ENCODE measurements at regions not wholly inside any gene's neighbourhood (a gene's known extent, or its start where the extent isn't known, plus 50 kb on each side); places are given as distances from the start of the nearest gene placed in this dataset.

DNA sequence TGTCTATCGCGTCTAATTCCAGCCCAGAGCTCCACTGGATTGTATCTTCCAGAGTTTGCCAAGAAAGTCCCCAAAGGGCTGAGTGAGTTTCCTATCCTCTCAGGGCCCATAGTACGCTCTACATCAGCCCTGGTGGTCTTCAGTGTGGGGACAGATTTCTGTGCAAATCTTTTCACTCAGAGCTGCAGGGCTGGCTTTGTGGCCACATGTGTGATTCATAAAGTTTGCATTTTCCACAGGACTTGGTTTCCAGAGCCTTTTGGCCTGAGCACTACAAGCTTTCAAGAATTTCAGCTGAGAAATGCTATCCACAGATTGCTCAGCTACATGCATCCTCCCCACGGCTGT is 76.7 kb upstream of the CXCL14 start:
- no peaks in the 10 kb centered on the region for H4K20me1 ChIP-seq (ENCODE audit: insufficient read depth, low read length)
- no peaks in the 10 kb centered on the region for H3K4me1 ChIP-seq (ENCODE audit: insufficient read depth, low read length)
- no peak for TF ChIP-seq CTCF (IDR thresholded peaks at IDR 0.05; ENCODE audit: extremely low read depth, low read depth, low read length)
- no peak overlapping the region for H3K27ac ChIP-seq (ENCODE audit: low read depth, low read length)
- H3K9me3 ChIP-seq (ENCODE audit: low read depth, low read length): no peaks in the 10 kb centered on the region
- no peak for DNase-seq (ENCODE audit: insufficient read length, low spot score, missing footprints)
- H3K79me2 ChIP-seq (ENCODE audit: insufficient read depth, low read length): no peaks in the 10 kb centered on the region
- H2AFZ ChIP-seq (ENCODE audit: low read length): no peak overlapping the region
- no peaks in the 10 kb centered on the region for H3K36me3 ChIP-seq (ENCODE audit: insufficient read depth, low read length)
- H3K27me3 ChIP-seq (ENCODE audit: insufficient read depth, low read length): peaks cover 3% of the 10 kb centered on the region
- H3K4me2 ChIP-seq (ENCODE audit: insufficient read depth, low read length): no peak overlapping the region
- no peak overlapping the region for H3K4me3 ChIP-seq (ENCODE audit: insufficient read depth, low read length)

DNA sequence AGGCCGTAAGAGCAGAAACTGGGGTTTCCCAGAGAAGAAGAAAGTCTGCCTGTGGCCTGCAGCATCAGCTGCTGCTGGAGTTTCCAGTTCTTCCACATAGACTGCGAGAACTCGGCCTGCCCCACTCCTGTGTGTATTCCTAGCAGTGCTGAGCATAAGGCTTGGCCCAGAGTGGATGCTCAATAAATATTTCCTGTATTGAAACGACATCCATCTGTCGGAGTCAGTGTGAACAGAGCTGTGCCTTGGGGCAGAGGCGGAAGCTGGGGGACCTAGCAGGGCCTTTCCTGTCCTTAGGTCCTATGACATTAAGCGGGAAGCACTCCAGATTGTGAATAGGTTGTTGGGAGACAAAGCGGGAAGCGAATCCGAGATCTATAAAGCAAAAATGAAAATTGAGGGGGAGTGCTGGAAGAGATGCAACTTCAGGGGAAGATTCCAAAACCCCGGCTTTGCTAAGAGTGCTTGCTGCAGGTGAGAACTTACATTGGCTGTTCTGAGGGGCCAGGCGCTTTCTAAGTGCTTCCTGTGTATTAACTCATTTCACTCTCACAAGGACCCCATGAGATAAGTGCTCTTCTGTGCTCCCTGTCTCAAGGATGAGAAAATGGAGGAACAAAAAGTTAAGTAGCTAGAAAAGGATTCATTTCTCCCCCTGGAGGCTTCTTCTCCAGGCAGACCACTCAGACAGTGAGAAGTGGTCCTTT is 76.1 kb upstream of the CXCL14 start:
- H3K79me2 ChIP-seq (ENCODE audit: insufficient read depth, low read length): no peaks in the 10 kb centered on the region
- H3K4me3 ChIP-seq (ENCODE audit: insufficient read depth, low read length): no peak overlapping the region
- H3K27me3 ChIP-seq (ENCODE audit: insufficient read depth, low read length): peaks cover 3% of the 10 kb centered on the region
- DNase-seq (ENCODE audit: insufficient read length, low spot score, missing footprints): no peak
- no peaks in the 10 kb centered on the region for H4K20me1 ChIP-seq (ENCODE audit: insufficient read depth, low read length)
- no peaks in the 10 kb centered on the region for H3K9me3 ChIP-seq (ENCODE audit: low read depth, low read length)
- H3K36me3 ChIP-seq (ENCODE audit: insufficient read depth, low read length): no peaks in the 10 kb centered on the region
- no peak overlapping the region for H3K4me2 ChIP-seq (ENCODE audit: insufficient read depth, low read length)
- H3K27ac ChIP-seq (ENCODE audit: low read depth, low read length): no peak overlapping the region
- TF ChIP-seq CTCF (IDR thresholded peaks at IDR 0.05; ENCODE audit: extremely low read depth, low read depth, low read length): no peak
- no peaks in the 10 kb centered on the region for H3K4me1 ChIP-seq (ENCODE audit: insufficient read depth, low read length)
- no peak overlapping the region for H2AFZ ChIP-seq (ENCODE audit: low read length)

DNA sequence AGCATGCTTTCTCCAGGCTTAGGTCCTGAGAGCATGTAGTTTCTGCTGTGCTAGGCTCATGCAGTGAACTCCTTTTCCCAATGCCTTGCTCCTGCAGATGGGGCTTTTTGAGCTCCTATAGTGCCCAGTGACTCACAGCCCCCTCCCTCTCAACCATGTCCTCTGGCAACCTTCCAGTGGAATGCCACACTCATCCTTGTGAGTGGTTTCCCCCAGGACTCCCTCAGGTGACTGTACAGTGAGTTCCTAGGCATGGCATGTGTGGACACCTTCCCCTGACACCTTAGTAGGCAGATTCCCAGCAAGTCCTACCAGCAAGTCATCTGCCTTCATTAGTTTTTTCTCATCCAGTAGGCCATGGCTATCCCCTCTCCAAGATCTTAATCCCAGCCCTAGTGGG is 72.4 kb upstream of the CXCL14 start:
- Histone ChIP-seq H3K36me3 (ENCODE audit: insufficient read depth, low read length) (no peaks in the 10 kb centered on the region), H3K27ac (ENCODE audit: low read depth, low read length) (no peak overlapping the region), H3K9me3 (ENCODE audit: low read depth, low read length) (no peaks in the 10 kb centered on the region), H3K4me3 (ENCODE audit: insufficient read depth, low read length) (no peak overlapping the region), H3K4me2 (ENCODE audit: insufficient read depth, low read length) (no peak overlapping the region), H3K79me2 (ENCODE audit: insufficient read depth, low read length) (no peaks in the 10 kb centered on the region), H4K20me1 (ENCODE audit: insufficient read depth, low read length) (no peaks in the 10 kb centered on the region), H2AFZ (ENCODE audit: low read length) (no peak overlapping the region), H3K4me1 (ENCODE audit: insufficient read depth, low read length) (no peaks in the 10 kb centered on the region), H3K27me3 (ENCODE audit: insufficient read depth, low read length) (no peaks in the 10 kb centered on the region)
- TF ChIP-seq CTCF (IDR thresholded peaks at IDR 0.05; ENCODE audit: extremely low read depth, low read depth, low read length): no peak
- DNase-seq (ENCODE audit: insufficient read length, low spot score, missing footprints): no peak

- Histone ChIP-seq H3K4me1 (ENCODE audit: insufficient read depth, low read length) (no peaks in the 10 kb centered on the region), H3K27ac (ENCODE audit: low read depth, low read length) (no peak overlapping the region), H3K79me2 (ENCODE audit: insufficient read depth, low read length) (no peaks in the 10 kb centered on the region), H4K20me1 (ENCODE audit: insufficient read depth, low read length) (no peaks in the 10 kb centered on the region), H3K9me3 (ENCODE audit: low read depth, low read length) (no peaks in the 10 kb centered on the region), H3K27me3 (ENCODE audit: insufficient read depth, low read length) (no peaks in the 10 kb centered on the region), H3K36me3 (ENCODE audit: insufficient read depth, low read length) (no peaks in the 10 kb centered on the region), H3K4me2 (ENCODE audit: insufficient read depth, low read length) (no peak overlapping the region), H2AFZ (ENCODE audit: low read length) (no peak overlapping the region), H3K4me3 (ENCODE audit: insufficient read depth, low read length) (no peak overlapping the region)
- DNase-seq (ENCODE audit: insufficient read length, low spot score, missing footprints): no peak
- TF ChIP-seq CTCF (IDR thresholded peaks at IDR 0.05; ENCODE audit: extremely low read depth, low read depth, low read length): no peak
Measured at GRCh38 chr5:135650081-135650480, 71.3 kb upstream of the CXCL14 start.
